Mammary epithelial cell (primary cell): ENCODE measurements at regions not wholly inside any gene's neighbourhood (a gene's known extent, or its start where the extent isn't known, plus 50 kb on each side); places are given as distances from the start of the nearest gene placed in this dataset.

Experiments
- EZH2 ChIP-seq: IDR thresholded peaks from 2 replicates; pipeline ENCODE4 v1.6.1; 2012; ENCODE audit warnings: low read length, inconsistent platforms, borderline replicate concordance
- TF ChIP-seq, protein P1 (sequence below), 2 donors: IDR thresholded peaks in 1 of 2; conservative IDR thresholded peaks in 1 of 2; 2 replicates each; pipeline ENCODE4 v1.5.1; 2011 to 2012; ENCODE audit warnings: inconsistent platforms in 2 of 2, low read length in 2 of 2, mild to moderate bottlenecking in 2 of 2, control low read depth in 1 of 2, low read depth in 1 of 2; ENCODE audit not compliant: insufficient read depth in 1 of 2; ENCODE audit errors: extremely low read depth in 1 of 2

DNA sequence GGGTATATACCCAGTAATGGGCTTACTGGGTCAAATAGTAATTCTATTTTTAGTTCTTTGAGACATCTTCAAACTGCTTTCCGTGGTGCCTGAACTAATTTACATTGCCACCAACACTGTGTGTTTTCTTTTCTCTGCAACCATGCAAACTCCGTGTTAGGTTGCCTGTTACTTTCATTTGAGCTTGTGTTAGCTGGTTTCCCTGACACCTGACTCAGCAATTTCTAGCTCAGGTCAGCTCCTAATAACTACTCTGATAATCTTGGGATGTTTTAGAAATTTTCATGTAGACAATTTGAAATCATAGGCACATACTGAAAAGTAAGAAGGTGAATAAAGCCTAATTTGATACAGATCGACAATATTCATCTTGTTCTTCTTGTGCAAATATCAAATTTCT is 132.3 kb downstream of the ADCYAP1 start:
- TF ChIP-seq, protein P1, sequence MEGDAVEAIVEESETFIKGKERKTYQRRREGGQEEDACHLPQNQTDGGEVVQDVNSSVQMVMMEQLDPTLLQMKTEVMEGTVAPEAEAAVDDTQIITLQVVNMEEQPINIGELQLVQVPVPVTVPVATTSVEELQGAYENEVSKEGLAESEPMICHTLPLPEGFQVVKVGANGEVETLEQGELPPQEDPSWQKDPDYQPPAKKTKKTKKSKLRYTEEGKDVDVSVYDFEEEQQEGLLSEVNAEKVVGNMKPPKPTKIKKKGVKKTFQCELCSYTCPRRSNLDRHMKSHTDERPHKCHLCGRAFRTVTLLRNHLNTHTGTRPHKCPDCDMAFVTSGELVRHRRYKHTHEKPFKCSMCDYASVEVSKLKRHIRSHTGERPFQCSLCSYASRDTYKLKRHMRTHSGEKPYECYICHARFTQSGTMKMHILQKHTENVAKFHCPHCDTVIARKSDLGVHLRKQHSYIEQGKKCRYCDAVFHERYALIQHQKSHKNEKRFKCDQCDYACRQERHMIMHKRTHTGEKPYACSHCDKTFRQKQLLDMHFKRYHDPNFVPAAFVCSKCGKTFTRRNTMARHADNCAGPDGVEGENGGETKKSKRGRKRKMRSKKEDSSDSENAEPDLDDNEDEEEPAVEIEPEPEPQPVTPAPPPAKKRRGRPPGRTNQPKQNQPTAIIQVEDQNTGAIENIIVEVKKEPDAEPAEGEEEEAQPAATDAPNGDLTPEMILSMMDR (conservative IDR thresholded peaks at IDR 0.05 in 1 of 2, IDR thresholded peaks at IDR 0.05 in 1 of 2; ENCODE audit: extremely low read depth in 1 of 2, insufficient read depth in 1 of 2, low read depth in 1 of 2, low read length in 2 of 2) = no peak
- TF ChIP-seq EZH2 = no peak
